GM19397 (cell line): ENCODE measurements at regions not wholly inside any gene's neighbourhood (a gene's known extent, or its start where the extent isn't known, plus 50 kb on each side); places are given as distances from the start of the nearest gene placed in this dataset.
"Not testable (repeated sequence)": the region's sequence is repeated elsewhere in the genome, so short reads cannot be mapped to it uniquely, and the experiment has no call there.

Experiments
- ATAC-seq: cut with Tn5 transposase; IDR thresholded peaks from one replicate; pipeline ENCODE4 v1.9.1; 2021; ENCODE audit warnings: mild to moderate bottlenecking, moderate library complexity; ENCODE audit not compliant: unreplicated experiment

DNA sequence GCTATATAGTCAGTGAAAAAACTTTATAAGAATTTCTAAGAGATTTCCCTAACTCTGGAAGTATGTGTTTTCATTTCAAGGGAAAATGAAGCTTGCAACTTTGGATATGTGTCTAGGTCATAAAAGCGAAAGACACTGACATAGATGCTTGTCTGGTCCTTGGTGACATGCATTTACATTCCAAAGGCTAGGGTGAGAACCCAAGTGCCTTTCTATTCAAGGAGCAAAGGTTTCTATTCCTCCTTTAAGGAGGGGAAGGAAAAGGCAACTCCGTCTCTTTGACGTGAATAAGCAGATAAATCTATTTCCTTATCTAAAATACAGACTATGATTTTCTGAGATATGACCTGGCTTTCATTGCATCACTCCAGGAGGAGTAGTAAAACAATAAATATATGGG lies 261.1 kb downstream of the CDH7 start:
- ATAC-seq = no peak

DNA sequence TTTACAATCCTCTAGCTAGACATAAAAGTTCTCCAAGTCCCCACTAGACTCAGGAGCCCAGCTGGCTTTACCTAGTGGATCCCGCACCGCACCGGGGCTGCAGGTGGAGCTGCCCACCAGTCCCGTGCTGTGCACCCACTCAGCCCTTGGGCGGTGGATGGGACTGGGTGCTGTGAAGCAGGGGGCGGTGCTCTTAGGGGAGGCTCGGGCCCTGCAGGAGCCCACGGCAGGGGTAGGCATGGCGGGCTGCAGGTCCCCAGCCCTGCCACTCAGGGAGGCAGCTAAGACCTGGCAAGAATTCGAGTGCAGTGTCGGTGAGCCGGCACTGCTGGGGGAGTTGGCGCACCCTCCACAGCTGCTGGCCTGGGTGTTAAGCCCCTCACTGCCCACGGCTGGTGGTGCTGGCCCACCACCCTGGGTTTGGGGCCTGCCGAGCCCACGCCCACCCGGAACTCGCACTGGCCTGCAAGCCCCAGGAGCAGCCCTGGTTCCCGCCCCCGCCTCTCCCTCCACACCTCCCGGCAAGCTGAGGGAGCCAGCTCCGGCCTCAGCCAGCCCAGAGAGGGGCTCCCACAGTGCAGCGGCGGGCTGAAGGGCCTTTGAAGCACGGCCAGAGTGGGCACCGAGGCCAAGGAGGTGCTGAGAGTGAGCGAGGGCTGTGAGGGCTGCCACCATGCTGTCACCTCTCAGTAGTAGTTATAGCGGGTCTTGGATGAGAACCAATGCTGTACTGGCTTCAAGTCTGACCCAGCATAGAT lies 255.2 kb downstream of the CDH7 start:
- ATAC-seq = no peak

DNA sequence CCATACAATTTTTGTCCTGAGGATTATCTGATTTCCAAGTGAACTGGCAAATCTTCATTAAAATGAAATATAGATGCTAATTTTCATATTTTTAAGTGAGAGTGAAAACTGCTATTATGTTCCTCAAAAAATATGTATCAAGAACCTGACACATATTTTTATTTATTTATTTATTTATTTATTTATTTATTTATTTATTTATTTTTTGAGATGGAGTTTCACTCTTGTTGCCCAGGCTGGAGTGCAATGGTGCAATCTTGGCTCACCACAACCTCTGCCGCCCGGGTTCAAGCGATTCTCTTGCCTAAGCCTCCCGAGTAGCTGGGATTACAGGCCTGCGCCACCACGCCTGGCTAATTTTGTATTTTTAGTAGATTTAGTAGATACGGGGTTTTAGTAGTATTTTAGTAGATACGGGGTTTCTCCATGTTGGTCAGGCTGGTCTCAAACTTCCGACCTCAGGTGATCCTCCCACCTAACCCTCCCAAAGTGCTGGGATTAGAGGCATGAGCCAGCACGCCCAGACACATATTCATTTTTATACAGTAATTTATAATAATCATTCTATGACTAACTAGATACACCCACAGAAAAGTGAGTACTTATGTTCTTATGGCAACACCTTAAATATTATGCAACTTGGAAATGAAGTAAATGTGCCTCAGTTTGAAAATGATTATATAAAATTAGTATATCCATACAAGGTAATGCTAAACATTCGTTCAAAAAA lies 248.3 kb downstream of the CDH7 start:
- not testable (repeated sequence) for ATAC-seq

DNA sequence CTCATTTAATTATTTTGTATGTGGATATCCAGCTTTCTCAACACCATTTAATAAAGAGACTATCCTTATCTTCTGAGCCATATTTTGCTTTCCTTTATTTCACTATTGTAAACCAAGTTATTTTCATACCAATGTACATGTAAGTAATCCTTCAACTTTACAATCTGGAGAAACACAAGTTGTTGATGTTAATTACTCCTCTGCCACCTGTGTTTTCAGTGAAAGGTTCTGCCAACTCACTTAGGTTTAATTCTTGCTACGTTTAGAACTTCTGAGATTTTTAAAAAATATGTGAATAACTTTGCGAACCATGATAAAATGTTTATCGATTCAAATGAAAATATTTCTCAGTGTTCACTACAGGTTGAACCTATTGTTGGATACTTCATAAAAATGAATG lies 244.4 kb downstream of the CDH7 start:
- ATAC-seq = no peak

DNA sequence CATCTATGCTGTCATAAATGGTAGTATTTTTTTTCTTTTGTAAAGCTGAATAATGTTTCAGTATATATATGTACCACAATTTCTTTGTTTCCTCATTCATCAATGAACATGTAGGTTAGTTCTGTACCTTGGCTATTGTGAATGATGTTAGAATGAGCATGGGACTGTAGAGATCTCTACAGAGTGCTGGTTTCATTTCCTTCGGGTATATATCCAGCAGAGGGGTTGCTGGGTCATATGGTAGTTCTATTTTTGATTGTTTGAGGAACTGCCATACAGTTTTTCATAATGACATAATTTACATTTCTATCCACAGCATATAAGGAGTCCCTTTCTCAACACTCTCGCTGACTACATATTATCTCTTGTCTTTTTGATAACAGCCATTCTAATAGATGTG lies 243.5 kb downstream of the CDH7 start:
- ATAC-seq = no peak

DNA sequence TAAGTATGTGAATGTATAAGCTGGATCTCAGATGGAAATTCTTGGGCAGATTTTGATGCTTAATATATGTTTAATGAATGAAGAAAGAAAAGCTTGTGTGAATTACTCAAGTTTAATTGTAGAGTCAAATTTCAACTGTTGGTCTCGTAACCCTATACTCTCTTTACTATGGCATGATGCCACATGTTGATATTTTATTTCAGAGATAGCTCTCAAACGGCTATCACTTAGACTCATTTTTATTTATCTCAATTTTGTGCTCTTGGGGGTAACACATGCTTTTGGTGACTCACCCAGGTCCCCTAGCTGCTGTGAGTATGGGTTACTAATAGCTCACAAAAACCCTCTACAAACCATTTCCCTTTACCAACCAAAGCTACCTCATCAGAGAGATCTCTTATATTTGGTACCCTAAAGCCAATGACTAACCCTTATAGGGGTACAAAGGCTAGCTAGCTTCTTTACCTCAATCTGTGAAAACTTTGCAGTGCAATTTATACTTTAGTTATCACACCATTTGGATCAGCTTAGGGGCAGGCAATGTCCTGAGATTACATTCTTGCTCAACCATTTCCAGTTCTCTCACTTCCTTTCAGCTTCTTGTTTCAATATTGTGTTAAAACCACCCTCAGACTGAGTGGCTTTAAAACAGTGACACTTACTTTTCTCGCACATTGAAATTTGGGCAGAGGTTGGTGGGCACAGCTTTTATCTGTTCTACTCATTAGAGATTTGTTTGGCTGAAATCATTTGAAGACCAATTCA lies 240.3 kb downstream of the CDH7 start:
- ATAC-seq = no peak

DNA sequence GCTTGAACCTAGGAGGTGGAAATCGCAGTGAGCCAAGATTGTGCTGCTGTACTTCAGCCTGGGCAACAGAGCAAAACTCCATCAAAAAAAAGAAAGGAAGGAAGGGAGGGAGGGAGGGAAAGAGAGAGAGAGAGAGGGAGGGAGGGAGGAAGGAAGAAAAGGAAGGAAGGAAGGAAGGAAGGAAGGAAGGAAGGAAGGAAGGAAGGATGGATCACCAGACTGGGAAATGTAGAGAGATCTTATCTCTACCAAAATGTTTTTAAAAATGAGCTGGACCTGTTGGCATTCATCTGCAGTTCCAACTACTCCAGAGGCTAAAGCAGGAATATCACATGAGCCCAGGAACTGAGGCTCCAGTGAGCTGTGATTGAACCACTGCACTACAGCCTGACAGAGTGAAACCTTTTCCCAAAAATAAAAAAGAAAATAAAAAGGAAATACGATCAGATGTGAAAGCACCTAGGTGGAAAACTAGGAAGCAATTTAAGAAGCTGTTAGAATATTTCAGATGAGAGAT lies 239.4 kb downstream of the CDH7 start:
- no peak for ATAC-seq

DNA sequence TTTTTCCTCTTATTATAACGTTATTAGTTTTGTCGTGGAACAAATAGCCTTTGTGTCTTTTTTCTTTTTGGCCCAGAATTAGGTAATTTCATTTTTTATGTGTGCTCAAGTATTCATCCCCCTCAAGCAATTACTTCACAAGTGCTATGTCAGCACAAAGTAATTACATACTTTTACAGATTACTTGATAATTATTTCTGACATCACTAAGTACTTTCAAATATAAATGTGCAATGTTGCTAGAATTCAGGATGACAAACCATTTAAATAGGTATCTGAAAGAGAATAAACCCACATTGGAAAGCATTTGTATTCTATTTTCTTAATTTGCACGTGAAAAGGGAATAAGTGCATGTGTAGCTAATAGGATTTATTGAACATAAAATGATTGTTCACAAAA lies 238.2 kb downstream of the CDH7 start:
- no peak for ATAC-seq

DNA sequence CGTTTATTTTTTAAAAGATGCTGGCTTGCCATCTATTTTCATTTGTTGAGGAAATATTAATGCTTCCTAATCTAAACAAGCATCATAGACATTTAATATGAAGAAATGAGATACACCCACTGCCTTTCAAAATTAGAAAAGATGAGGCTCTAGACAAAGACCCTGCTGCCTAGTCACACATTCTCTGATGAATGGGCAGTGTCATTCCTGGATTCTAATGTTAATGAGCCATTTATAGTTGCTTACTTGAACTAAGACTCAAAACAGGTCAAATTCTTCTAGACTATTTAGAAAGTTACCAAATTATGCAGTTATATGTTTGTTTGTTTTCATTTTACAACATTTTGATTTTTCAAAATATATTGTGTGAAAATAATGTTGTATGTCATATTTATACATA lies 237.6 kb downstream of the CDH7 start:
- ATAC-seq = no peak

DNA sequence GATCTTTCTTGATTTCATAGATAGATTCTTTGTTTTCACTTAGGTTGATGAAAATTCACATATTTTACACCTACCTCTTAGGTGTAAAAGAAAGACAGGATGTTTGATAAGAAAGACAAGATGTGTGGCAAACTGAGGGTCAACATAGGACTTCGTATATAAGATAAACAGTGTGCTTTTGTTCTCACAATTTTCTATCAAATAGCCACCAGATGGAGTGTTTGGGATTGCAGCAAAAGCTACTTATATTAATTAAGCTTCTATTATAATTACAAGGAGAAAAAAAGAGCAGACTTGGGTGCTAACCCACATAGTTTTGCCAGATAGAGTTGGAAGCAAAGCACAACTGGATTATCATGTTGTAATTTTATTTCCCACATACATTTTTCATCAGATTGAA lies 232.9 kb downstream of the CDH7 start:
- no peak for ATAC-seq

DNA sequence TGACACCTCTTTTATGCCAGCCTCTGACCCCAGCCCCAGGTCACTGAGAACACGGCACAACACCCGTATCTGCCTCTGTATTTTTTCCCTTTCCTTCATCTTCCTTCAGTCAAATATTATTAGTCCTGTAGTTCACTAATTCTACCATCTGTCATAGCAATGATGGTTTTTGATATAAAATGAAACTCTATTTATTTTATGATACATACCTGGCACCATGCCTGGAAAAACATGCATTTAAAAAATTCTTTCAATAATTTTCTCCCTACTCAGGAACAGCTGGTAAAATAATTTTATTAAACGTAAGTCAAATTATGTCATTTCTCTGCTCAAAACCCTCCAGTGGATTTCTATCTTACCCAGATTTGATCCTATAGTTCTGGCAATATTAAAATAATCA lies 224.7 kb downstream of the CDH7 start:
- ATAC-seq = no peak

DNA sequence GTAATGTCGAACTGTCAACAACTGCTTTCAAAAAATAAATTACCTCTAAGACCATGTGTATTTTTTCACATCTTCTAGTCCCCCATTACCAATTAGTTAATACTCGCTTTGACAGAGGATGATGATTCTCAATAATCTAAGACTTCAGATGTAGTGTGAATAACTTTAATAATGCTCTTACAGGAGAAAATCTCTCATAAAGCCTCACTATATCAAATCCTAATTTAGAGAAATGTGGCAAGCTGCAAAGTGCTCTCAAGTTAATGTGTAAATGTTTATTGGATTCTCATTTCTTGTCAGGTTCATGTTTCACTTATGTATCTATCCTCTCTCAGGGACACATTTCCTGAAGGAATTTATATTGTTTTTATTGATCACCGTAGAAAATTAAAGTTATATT lies 223.9 kb downstream of the CDH7 start:
- ATAC-seq = no peak

DNA sequence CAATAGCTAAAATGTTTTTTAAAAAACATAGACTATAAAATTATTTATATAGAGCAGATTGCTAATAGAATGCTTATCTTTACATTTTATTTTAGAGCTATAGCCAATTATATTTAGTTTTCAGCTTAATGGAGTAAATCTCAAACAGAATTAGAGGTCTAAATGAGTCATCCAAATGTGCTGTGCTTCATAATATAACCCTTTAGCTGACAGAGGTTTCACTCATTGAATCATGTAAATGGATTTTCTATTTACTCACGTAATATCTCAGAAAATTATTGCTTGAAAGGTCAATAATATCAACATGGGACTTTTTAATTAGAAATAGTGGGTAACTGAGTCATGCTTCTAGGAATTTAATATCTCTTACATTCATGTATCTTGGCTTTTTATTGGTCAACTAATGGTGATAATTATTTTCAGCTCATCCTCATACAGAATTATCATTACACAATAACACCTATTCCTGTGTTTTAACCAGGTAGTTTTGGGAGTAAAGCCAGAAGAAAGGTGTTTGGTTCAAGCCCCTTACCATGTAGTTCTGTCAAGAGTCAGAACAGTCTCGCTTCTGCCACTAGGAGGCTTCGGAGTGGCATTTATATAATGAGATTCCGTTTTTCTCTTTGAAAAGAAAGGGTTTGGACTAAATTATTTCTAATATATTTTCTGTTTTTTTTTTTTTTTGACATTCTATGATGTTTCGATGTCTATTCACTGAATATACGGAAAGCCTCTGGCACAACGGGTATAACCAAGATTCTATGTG lies 217.6 kb downstream of the CDH7 start:
- ATAC-seq = no peak

DNA sequence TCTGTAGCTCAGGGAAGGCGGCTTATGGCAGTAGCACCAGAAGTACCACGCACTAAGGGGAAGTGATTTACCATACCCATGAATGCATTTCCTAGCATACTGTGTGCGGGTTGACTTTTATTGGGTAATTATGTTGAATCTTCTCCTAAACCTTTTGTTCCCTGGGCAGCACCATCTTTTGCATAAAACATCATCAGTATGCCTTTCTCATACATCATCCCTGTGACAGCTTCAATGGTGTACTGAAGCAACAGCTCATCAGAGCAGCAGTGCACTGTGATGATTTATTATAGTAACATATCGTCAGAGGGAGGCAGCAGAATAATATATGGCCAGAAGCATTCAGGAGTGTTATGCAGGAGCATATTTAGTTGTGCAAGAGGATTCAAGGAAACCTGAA lies 204.9 kb downstream of the CDH7 start:
- no peak for ATAC-seq

DNA sequence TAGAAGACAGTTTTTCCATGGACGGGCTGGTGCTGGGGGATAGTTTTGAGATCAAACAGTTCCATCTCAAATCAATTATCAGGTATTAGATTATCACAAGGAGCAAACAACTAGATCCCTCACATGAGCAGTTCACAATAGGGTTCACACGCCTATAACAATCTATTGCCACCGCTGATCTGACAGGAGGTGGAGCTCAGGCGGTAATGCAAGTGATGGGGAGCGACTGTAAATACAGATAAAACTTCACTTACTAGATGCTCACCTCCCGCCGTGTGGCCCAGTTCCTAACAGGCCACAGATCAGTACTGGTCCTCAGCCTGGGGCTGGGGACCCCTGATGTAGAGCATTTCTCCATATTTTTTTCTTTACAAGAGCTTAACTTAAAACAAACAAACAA lies 203.6 kb downstream of the CDH7 start:
- ATAC-seq = no peak

DNA sequence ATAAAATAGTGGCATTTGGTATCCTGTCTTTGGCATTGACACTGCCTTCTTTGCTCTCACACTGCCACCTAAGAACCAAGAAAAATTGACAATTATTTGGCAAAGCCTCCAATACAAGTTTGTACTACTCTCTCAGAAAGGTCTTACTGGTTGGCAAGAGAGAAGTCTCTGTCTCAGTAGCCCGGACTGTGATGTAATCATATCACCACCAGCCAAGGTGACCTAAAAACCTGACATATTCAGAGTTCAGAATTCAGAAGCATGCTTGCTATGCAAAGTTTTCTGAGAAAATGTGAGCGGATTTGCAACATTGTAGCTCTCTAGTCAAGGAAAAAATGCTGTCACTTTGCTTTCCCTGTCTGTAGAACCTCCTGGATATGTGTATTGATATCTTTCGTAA lies 196.0 kb downstream of the CDH7 start:
- ATAC-seq = no peak

DNA sequence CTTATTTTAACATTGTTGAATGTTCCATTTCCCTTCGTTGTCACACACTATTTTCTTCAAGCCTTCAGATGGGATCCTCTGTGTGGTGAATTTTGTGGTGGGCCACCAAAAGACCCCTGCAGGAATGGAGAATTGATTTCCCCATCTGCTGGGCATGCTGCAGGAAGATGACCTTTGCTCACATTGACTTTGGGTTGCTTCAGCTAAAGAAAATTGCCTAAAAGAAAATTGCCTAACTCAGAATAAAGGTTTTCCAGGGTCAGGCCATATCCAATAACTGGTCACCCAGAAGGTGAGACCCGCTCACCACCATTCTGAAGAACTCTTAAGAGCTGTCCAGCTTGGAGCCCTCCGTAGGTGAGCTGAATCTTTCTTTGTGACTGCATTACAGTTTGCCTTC lies 192.5 kb downstream of the CDH7 start:
- ATAC-seq = no peak

DNA sequence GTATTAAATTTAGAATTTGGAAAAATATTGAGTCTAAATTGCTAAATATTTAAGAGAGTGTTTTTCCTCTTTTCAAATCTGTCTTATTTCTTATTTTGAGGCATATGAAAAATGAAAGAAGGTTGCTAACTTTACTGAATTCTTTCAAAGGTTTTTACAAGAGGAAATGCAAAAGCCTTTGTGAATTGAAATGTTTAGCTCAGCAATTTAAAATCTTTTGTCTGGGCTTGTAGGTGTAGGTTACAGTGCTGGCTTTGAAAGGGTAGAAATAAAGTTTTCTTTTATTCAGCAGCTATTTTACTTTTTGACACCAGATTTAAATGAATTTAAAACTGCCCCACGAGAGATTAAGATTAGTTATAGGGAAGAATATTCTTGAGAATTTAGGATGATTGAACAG lies 192.0 kb downstream of the CDH7 start:
- no peak for ATAC-seq

DNA sequence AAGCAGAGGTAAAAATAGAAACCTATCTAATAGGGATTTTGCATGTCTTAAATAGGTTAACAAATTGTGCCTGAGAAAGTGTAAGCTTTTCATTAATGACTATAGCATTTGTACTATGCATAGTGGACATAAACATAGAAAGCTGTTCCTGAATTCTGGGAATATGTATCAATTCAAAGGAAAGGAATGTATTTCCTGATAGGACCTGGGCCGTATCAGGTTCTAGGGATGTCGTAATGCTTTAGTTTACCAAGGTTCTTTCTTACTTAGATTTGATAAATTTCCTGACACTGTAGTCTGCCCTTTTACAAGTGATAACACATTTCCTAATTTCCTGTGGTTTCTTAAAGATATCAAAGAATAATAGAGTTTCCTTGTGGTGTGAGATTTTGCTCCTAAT lies 191.3 kb downstream of the CDH7 start:
- no peak for ATAC-seq

DNA sequence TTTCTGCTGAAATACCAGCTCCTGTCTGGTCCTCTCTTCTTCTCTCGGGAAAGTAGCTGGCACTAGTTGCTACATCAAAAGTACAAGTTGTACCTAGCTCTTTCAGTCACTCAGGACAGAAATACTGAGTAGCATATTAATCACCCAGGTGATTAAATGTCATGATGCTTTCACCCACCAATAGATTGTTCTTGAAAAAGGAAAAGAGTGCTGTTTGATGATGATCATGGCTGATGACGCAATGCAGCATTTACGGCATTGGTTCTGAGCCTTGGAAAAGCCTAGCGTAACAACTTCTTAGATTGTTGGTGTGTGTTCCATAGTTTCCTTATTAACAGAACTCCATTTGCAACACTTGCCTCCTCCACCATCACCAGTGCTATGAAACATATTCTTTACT lies 190.7 kb downstream of the CDH7 start:
- no peak for ATAC-seq
